T-helper 2 cell treated with Interferon-gamma antibody and Interleukin-4, amounts not matched to agents 5 μg/mL and 100 μg/mL, for 36 hours (primary cell): ENCODE measurements at regions not wholly inside any gene's neighbourhood (a gene's known extent, or its start where the extent isn't known, plus 50 kb on each side); places are given as distances from the start of the nearest gene placed in this dataset.

Source experiments
- DNase-seq: peaks from one replicate; pipeline ENCODE4 v3.0.0; 2021; ENCODE audit warnings: low spot score
- H3K27ac Mint-ChIP-seq: one replicate; pipeline ENCODE4 v1.8.0; 2021; ENCODE audit warnings: mild to moderate bottlenecking, mixed read lengths
- H3K27me3 Mint-ChIP-seq: one replicate; pipeline ENCODE4 v1.8.0; 2021; ENCODE audit warnings: low read depth, mixed read lengths
- H3K36me3 Mint-ChIP-seq: one replicate; pipeline ENCODE4 v1.8.0; 2021; ENCODE audit warnings: low read depth, mixed read lengths
- H3K4me1 Mint-ChIP-seq: one replicate; pipeline ENCODE4 v1.8.0; 2021; ENCODE audit warnings: low read depth, mixed read lengths
- H3K4me3 Mint-ChIP-seq: one replicate; pipeline ENCODE4 v1.8.0; 2022; ENCODE audit warnings: mild to moderate bottlenecking, moderate library complexity, mixed read lengths
- H3K9me3 Mint-ChIP-seq: one replicate; pipeline ENCODE4 v1.8.0; 2021; ENCODE audit warnings: mixed read lengths

DNA sequence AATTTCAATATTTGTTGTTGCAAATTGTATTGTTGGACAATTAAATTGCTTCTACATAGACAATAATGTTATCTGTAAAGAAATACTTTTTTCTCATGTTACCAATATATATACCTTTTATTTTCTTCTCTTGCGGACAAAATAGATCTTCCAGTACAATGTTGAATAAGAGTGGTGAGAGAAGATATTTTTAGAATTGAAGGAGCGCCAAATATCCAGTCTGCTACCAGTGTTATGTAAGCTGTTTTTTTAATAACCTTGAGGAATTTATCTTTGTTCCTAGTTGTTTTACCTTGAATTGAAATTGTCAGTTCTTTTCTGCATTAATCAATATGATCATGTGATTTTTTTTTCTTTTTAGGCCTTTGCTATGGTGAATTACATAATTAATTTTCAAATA, 1702.5 kb upstream of the RAG2 start:
- no peaks in the 10 kb centered on the region for H3K36me3 Mint-ChIP-seq
- DNase-seq: no peak
- H3K9me3 Mint-ChIP-seq: peaks cover 31% of the 10 kb centered on the region
- H3K27me3 Mint-ChIP-seq: no peaks in the 10 kb centered on the region
- no peak overlapping the region for H3K27ac Mint-ChIP-seq
- H3K4me3 Mint-ChIP-seq: no peak overlapping the region
- H3K4me1 Mint-ChIP-seq: no peaks in the 10 kb centered on the region

DNA sequence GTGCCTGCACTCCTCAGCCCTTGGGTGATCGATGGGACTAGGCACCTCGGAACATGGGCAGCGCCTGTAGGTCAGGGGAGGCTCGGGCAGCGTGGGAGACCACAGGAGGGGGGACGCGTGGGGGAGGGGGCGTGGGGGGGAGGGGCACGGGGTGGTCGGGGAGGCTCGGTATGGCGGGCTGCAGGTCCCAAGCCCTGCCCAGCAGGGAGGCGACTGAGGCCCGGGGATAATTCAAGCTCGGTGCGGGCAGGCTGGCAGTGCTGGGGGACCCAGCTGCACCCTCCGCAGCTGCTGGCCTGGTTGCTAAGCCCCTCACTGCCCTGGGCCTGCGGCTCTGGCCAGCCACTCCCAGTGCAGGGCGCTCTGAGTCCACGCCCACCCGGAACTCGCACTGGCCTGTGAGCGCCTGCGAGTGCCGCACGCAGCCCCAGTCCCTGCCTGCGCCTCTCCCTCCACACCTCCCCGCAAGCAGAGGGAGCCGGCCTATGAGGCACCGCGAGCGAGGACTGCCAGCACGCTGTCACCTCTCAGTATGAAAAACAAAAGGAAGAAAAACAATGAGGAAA, 1698.3 kb upstream of the RAG2 start:
- H3K36me3 Mint-ChIP-seq: no peaks in the 10 kb centered on the region
- no peak for DNase-seq
- no peak overlapping the region for H3K4me3 Mint-ChIP-seq
- H3K4me1 Mint-ChIP-seq: no peaks in the 10 kb centered on the region
- H3K27me3 Mint-ChIP-seq: no peaks in the 10 kb centered on the region
- no peak overlapping the region for H3K27ac Mint-ChIP-seq
- H3K9me3 Mint-ChIP-seq: peaks cover 47% of the 10 kb centered on the region

GRCh38 chr11:38282718-38283117, 1684.7 kb upstream of the RAG2 start:
- Mint-ChIP-seq H3K4me1 (no peaks in the 10 kb centered on the region), H3K27ac (no peak overlapping the region), H3K36me3 (no peaks in the 10 kb centered on the region), H3K27me3 (no peaks in the 10 kb centered on the region), H3K9me3 (peaks cover 27% of the 10 kb centered on the region), H3K4me3 (no peak overlapping the region)
- no peak for DNase-seq

- DNase-seq: no peak
- H3K4me1 Mint-ChIP-seq: no peaks in the 10 kb centered on the region
- H3K4me3 Mint-ChIP-seq: no peak overlapping the region
- no peaks in the 10 kb centered on the region for H3K36me3 Mint-ChIP-seq
- no peak overlapping the region for H3K27ac Mint-ChIP-seq
- no peaks in the 10 kb centered on the region for H3K27me3 Mint-ChIP-seq
- peaks cover 31% of the 10 kb centered on the region for H3K9me3 Mint-ChIP-seq
Measured at GRCh38 chr11:38278457-38279141, 1680.6 kb upstream of the RAG2 start.

- DNase-seq: no peak
- H3K27ac Mint-ChIP-seq: no peak overlapping the region
Measured at GRCh38 chr11:38274031-38274430, 1676.0 kb upstream of the RAG2 start.

DNA sequence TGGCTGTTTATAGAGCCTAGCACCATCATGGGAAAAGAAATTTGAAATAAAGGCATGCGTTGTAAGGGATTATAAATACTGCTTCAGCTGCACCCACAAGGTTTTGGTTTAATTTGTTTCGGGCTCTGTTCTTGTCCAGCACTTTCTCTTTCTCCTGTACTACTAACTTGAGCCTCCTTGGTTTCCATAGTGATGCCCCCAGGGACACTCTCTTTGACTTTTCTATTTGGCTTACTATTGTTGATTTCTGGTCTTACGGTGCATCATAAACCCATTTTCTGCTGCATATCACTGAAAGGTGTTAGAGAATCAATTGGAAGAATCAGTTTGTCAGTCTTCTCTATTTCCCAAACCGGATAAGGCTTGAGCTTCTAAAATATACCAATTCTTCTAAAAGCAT, 1674.3 kb upstream of the RAG2 start:
- H3K27me3 Mint-ChIP-seq: no peaks in the 10 kb centered on the region
- no peak overlapping the region for H3K4me3 Mint-ChIP-seq
- no peak for DNase-seq
- no peak overlapping the region for H3K27ac Mint-ChIP-seq
- H3K36me3 Mint-ChIP-seq: no peaks in the 10 kb centered on the region
- H3K9me3 Mint-ChIP-seq: peaks cover 26% of the 10 kb centered on the region
- H3K4me1 Mint-ChIP-seq: no peaks in the 10 kb centered on the region

More at GRCh38 chr11:38274031-38274430, 1676.0 kb upstream of the RAG2 start:
- Mint-ChIP-seq H3K27me3 (no peaks in the 10 kb centered on the region), H3K9me3 (peaks cover 23% of the 10 kb centered on the region), H3K4me3 (no peak overlapping the region), H3K36me3 (no peaks in the 10 kb centered on the region), H3K4me1 (no peaks in the 10 kb centered on the region)

DNA sequence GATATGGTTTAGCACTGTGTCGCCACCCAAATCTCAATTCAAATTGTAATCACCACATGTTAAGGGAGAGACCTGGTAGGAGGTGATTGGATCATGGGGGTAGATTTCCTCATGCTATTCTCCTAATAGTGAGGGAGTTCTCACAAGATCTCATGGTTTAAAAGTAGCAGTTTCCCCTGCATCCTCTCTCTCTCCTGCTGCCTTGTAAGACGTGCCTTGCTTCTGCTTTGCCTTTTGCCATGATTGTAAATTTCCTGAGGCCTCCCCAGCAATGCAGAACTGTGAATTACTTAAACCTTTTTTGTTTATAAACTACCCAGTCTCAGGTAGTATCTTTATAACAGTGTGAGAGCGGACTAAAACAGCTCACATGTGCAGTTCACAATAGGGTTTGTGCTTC, 1668.7 kb upstream of the RAG2 start:
- Mint-ChIP-seq H3K36me3 (no peaks in the 10 kb centered on the region), H3K4me3 (no peak overlapping the region), H3K27me3 (no peaks in the 10 kb centered on the region), H3K27ac (no peak overlapping the region), H3K4me1 (no peaks in the 10 kb centered on the region), H3K9me3 (peaks cover 52% of the 10 kb centered on the region)
- no peak for DNase-seq

DNA sequence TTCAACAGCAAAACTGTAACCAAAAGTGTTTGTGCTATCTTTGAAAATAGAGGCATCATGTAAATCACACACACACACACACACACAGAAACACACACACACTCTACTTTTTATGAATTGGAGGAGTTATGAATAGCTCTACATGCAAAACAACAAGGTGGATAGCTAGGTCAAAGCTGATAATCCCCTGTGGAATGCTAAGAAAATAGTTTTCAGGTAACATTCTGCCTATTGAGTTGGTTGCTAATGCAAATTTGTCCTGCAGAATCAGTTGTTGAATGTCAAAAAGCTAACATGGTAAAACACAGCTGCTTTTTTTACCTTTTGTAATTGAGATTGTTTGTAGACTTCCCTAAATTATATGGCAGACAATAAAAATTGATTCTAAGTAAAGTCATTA, 1658.4 kb upstream of the RAG2 start:
- Mint-ChIP-seq H3K4me1 (no peaks in the 10 kb centered on the region), H3K4me3 (no peak overlapping the region), H3K9me3 (peaks cover 21% of the 10 kb centered on the region), H3K27me3 (no peaks in the 10 kb centered on the region), H3K36me3 (no peaks in the 10 kb centered on the region), H3K27ac (no peak overlapping the region)
- DNase-seq: no peak

GRCh38 chr11:38254913-38255312, 1656.9 kb upstream of the RAG2 start:
- DNase-seq: no peak
- H3K27ac Mint-ChIP-seq: no peak overlapping the region
- no peak overlapping the region for H3K4me3 Mint-ChIP-seq
- H3K4me1 Mint-ChIP-seq: no peaks in the 10 kb centered on the region
- no peaks in the 10 kb centered on the region for H3K36me3 Mint-ChIP-seq
- H3K9me3 Mint-ChIP-seq: peaks cover 19% of the 10 kb centered on the region
- H3K27me3 Mint-ChIP-seq: no peaks in the 10 kb centered on the region

DNA sequence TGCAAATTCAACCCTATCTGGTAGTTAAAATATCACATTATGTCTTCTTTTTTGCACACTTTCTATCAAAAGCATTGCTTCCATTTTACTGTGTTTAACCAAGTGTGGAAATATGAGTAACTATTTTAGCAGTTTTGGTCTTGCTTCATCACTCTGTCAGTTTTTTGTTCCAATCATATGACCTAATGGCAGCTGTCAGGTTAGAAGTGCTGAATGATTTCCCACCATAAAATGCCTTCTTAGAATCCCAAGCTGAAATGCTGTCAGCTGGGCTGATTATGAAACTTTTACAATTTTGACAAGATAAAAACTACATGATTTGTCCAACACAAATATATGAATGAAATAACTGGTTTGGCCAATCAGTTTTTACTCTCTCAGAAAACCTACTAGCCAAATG, 1654.6 kb upstream of the RAG2 start:
- Mint-ChIP-seq H3K4me1 (no peaks in the 10 kb centered on the region), H3K9me3 (peaks cover 19% of the 10 kb centered on the region), H3K4me3 (no peak overlapping the region), H3K27me3 (no peaks in the 10 kb centered on the region), H3K36me3 (no peaks in the 10 kb centered on the region), H3K27ac (no peak overlapping the region)
- DNase-seq: no peak

DNA sequence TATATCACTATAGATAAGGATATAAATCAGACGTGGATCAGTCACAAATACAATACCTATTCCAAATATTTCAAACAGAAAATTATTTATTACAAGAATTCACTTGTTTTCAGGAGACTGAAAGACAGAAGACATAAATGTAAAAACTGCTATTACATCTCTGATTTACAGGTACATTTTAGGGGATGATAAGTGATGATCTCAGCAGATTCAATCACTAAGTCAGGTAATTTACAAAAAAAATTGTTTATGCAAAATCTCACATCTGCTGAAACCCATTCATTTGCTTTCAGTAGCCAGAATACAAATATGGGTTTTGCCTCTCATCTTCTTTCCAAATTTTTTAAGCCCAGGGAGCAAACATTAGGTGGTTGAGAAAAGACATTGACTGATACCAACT, 1648.4 kb upstream of the RAG2 start:
- Mint-ChIP-seq H3K36me3 (no peaks in the 10 kb centered on the region), H3K27ac (no peak overlapping the region), H3K4me3 (no peak overlapping the region), H3K27me3 (no peaks in the 10 kb centered on the region), H3K9me3 (peaks cover 31% of the 10 kb centered on the region), H3K4me1 (no peaks in the 10 kb centered on the region)
- no peak for DNase-seq

DNA sequence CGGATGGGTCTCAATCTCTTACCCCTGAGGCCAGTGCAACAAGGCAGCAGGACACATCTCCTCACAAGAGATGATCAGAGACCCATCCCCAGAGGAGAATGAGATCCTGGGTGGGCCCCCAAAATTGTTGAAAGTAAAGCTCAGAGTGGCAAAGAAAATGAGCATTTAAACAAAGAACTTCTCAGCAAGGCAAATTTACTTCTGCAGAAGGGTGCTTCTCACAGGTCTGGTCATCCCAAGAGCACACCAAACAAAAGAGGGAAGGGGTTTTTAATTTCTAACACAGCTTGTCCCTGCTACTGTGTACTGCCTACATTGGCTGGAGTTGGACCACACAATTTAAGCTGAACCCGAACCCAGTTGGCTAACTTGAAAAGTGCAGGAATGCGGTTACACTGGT, 1628.6 kb upstream of the RAG2 start:
- Mint-ChIP-seq H3K4me1 (no peaks in the 10 kb centered on the region), H3K36me3 (no peaks in the 10 kb centered on the region), H3K27ac (no peak overlapping the region), H3K27me3 (no peaks in the 10 kb centered on the region), H3K9me3 (peaks cover 55% of the 10 kb centered on the region), H3K4me3 (no peak overlapping the region)
- DNase-seq: no peak

DNA sequence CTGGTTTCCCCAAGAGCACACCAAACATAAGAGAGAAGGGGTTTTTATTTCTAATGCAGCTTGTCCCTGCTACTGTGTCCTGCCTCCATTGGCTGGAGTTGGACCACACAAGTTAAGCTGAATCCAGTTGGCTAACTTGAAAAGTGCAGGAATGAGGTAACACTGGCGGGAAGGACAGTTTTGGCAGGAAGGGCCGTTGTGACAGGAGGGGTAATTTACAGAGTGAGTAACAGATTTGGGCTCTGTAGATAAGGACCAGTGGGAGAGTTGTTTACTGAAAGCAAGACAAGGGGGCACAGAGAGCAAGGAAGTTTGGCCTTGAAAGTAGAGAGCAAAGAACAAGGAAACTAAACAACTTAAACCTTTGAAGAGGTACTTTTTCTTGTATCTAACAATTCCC, 1623.3 kb upstream of the RAG2 start:
- DNase-seq: no peak
- Mint-ChIP-seq H3K27ac (no peak overlapping the region), H3K9me3 (peaks cover 43% of the 10 kb centered on the region), H3K27me3 (no peaks in the 10 kb centered on the region), H3K4me1 (no peaks in the 10 kb centered on the region), H3K36me3 (no peaks in the 10 kb centered on the region), H3K4me3 (no peak overlapping the region)

DNA sequence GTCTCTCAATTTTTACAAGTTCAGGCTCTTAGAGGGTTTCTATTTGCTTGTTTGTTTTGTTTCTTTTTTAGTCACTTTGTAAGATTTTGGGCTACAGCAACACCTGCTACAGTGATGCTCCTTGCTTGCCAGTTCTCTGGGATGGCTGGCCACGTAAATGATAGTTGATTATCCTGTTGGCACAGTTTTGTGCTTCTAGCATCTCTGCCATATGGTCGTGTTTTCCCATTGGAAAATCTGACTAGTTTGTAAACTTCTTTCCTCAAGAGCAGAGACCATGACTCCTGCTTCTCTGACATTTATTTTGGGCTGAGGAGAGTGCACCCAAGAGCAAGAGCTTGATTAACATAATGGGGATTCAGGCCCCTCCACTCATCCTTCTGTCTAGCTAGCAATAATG, 1621.6 kb upstream of the RAG2 start:
- H3K27me3 Mint-ChIP-seq: no peaks in the 10 kb centered on the region
- H3K36me3 Mint-ChIP-seq: no peaks in the 10 kb centered on the region
- no peaks in the 10 kb centered on the region for H3K4me1 Mint-ChIP-seq
- no peak for DNase-seq
- peaks cover 28% of the 10 kb centered on the region for H3K9me3 Mint-ChIP-seq
- H3K4me3 Mint-ChIP-seq: no peak overlapping the region
- no peak overlapping the region for H3K27ac Mint-ChIP-seq

- peaks cover 13% of the 10 kb centered on the region for H3K9me3 Mint-ChIP-seq
- no peak overlapping the region for H3K4me3 Mint-ChIP-seq
- H3K4me1 Mint-ChIP-seq: no peaks in the 10 kb centered on the region
Measured at GRCh38 chr11:38208951-38209350, 1610.9 kb upstream of the RAG2 start.

More at GRCh38 chr11:38208951-38209350, 1610.9 kb upstream of the RAG2 start:
- no peak for DNase-seq
- H3K36me3 Mint-ChIP-seq: no peaks in the 10 kb centered on the region
- H3K27ac Mint-ChIP-seq: no peak overlapping the region
- H3K27me3 Mint-ChIP-seq: no peaks in the 10 kb centered on the region
